Heart left ventricle (tissue), 13 donors: ENCODE measurements at regions not wholly inside any gene's neighbourhood (a gene's known extent, or its start where the extent isn't known, plus 50 kb on each side); places are given as distances from the start of the nearest gene placed in this dataset.

ENCODE experiments used
- POLR2A ChIP-seq, 2 donors: fragments of 450-650 bp; IDR thresholded peaks; one replicate each; pipeline ENCODE4 v1.6.1; 2017; ENCODE audit warnings: antibody characterized with exemption in 2 of 2, mild to moderate bottlenecking in 2 of 2, moderate library complexity in 2 of 2
- TF ChIP-seq, protein P1 (sequence below), 12 donors: fragments of 200-600 bp; sonication (generic) in 4 of 12; IDR thresholded peaks; one replicate each; pipeline versions ENCODE4 v1.5.0 to v1.8.0; 2018 to 2022; ENCODE audit warnings: antibody characterized with exemption in 12 of 12, mild to moderate bottlenecking in 5 of 12
- donor health status: ischemic (EF 13 %, LVEDD 7.1; RV severe dilation, severe dysfunction).
- donor health status: DM: no; HTN: yes; CAD: no.
- donor health status: DM: no; HTN: no; CAD: no.
- donor health status: ischemic (EF 25% LVEDD 6.9; RV normal size, moderate dysfunction).
- donor health status: ischemic (EF 25% LVEDD 5.7; RV mildly dilated, moderate dysfunction).
- donor health status: ischemic (EF 35%, LVEDD 5.7; RV mildly dilated, moderate dysfunction).
- donor health status: nonischemic (EF 11% LVEDD 7.7; RV severe dilation, severe dysfunction).
- donor health status: DM: yes; HTN: yes; CAD: no.
- donor health status: PGD.
- donor health status: ischemic (EF 29% LVEDD 5.4; RV normal size, mild dysfunction).
- donor health status: nonischemic (EF 23%, LVEDD 6.1; RV moderate dilation, normal function).

DNA sequence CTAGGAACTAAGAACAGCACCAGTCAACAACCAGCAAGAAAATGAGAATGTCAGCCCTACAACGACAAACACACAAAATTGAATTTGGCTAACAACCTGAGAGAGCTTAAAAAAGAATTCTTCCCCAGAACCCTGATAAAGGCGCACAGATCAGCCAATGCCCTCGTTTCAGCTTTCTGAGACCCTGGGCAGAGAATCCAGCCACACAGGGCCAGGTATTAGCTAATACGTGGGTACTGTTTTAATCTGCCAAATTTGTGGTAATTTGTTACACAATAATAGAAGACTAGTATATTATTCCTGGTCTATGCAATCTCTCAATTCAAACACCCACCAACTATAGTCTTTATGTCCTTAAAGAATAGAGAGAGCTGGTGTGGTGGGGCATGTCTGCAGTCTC lies 291.6 kb upstream of the GADL1 start:
- TF ChIP-seq, protein P1, sequence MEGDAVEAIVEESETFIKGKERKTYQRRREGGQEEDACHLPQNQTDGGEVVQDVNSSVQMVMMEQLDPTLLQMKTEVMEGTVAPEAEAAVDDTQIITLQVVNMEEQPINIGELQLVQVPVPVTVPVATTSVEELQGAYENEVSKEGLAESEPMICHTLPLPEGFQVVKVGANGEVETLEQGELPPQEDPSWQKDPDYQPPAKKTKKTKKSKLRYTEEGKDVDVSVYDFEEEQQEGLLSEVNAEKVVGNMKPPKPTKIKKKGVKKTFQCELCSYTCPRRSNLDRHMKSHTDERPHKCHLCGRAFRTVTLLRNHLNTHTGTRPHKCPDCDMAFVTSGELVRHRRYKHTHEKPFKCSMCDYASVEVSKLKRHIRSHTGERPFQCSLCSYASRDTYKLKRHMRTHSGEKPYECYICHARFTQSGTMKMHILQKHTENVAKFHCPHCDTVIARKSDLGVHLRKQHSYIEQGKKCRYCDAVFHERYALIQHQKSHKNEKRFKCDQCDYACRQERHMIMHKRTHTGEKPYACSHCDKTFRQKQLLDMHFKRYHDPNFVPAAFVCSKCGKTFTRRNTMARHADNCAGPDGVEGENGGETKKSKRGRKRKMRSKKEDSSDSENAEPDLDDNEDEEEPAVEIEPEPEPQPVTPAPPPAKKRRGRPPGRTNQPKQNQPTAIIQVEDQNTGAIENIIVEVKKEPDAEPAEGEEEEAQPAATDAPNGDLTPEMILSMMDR (IDR thresholded peaks at IDR 0.05): no peak
- TF ChIP-seq POLR2A (IDR thresholded peaks at IDR 0.05): no peak
